ENCODE measurements at regions not wholly inside any gene's neighbourhood (a gene's known extent, or its start where the extent isn't known, plus 50 kb on each side); places are given as distances from the start of the nearest gene placed in this dataset.
"Not testable (repeated sequence)": the region's sequence is repeated elsewhere in the genome, so short reads cannot be mapped to it uniquely, and the experiment has no call there.

GRCh38 chr5:98339141-98339848 lies 434.2 kb upstream of the RGMB start:
- no peaks in the 10 kb centered on the region for H3K27me3 ChIP-seq (ENCODE audit: control insufficient read depth, insufficient read depth, low read length)
- no peak overlapping the region for H3K4me3 ChIP-seq (ENCODE audit: low read depth, low read length)
- no peaks in the 10 kb centered on the region for H3K4me1 ChIP-seq (ENCODE audit: control insufficient read depth, insufficient read depth, low read length)
- no peaks in the 10 kb centered on the region for H3K36me3 ChIP-seq (ENCODE audit: control insufficient read depth, insufficient read depth, low read length)
- H3K27ac ChIP-seq (ENCODE audit: low read depth, low read length): no peak overlapping the region
- H3K9me3 ChIP-seq (ENCODE audit: control insufficient read depth, insufficient read depth, low read length): peaks cover 12% of the 10 kb centered on the region; the same call in 1 of the 2 replicates
- no peak overlapping the region for H3K9ac ChIP-seq (ENCODE audit: low read depth, low read length)

- Histone ChIP-seq H3K9ac (ENCODE audit: low read depth, low read length) (no peak overlapping the region), H3K27ac (ENCODE audit: low read depth, low read length) (no peak overlapping the region)
These were observed 432.1 kb upstream of the RGMB start for GRCh38 chr5:98341038-98342032.

GRCh38 chr5:98342958-98343660 lies 430.4 kb upstream of the RGMB start:
- peaks cover 12% of the 10 kb centered on the region; the same call in 1 of the 2 replicates for H3K9me3 ChIP-seq (ENCODE audit: control insufficient read depth, insufficient read depth, low read length)
- H3K27me3 ChIP-seq (ENCODE audit: control insufficient read depth, insufficient read depth, low read length); H3K4me3 ChIP-seq (ENCODE audit: low read depth, low read length); H3K9ac ChIP-seq (ENCODE audit: low read depth, low read length); H3K27ac ChIP-seq (ENCODE audit: low read depth, low read length); H3K4me1 ChIP-seq (ENCODE audit: control insufficient read depth, insufficient read depth, low read length); H3K36me3 ChIP-seq (ENCODE audit: control insufficient read depth, insufficient read depth, low read length): not testable (repeated sequence)

More at GRCh38 chr5:98341038-98342032, 432.1 kb upstream of the RGMB start:
- H3K27me3 ChIP-seq (ENCODE audit: control insufficient read depth, insufficient read depth, low read length): no peaks in the 10 kb centered on the region
- H3K4me3 ChIP-seq (ENCODE audit: low read depth, low read length): no peak overlapping the region
- H3K9me3 ChIP-seq (ENCODE audit: control insufficient read depth, insufficient read depth, low read length): peaks cover 12% of the 10 kb centered on the region; the same call in 1 of the 2 replicates
- H3K4me1 ChIP-seq (ENCODE audit: control insufficient read depth, insufficient read depth, low read length): no peaks in the 10 kb centered on the region
- H3K36me3 ChIP-seq (ENCODE audit: control insufficient read depth, insufficient read depth, low read length): no peaks in the 10 kb centered on the region

GRCh38 chr5:98349251-98349989 lies 424.0 kb upstream of the RGMB start:
- Histone ChIP-seq H3K27me3 (ENCODE audit: control insufficient read depth, insufficient read depth, low read length) (no peaks in the 10 kb centered on the region), H3K4me1 (ENCODE audit: control insufficient read depth, insufficient read depth, low read length) (0 out of 2 replicates have a peak, but pooled peaks cover 2% of the 10 kb centered on the region), H3K9me3 (ENCODE audit: control insufficient read depth, insufficient read depth, low read length) (peaks cover 27% of the 10 kb centered on the region), H3K27ac (ENCODE audit: low read depth, low read length) (no peak overlapping the region), H3K9ac (ENCODE audit: low read depth, low read length) (no peak overlapping the region), H3K36me3 (ENCODE audit: control insufficient read depth, insufficient read depth, low read length) (no peaks in the 10 kb centered on the region), H3K4me3 (ENCODE audit: low read depth, low read length) (peak overlapping the region; percentile 26; the same call in 1 of the 2 replicates)

DNA sequence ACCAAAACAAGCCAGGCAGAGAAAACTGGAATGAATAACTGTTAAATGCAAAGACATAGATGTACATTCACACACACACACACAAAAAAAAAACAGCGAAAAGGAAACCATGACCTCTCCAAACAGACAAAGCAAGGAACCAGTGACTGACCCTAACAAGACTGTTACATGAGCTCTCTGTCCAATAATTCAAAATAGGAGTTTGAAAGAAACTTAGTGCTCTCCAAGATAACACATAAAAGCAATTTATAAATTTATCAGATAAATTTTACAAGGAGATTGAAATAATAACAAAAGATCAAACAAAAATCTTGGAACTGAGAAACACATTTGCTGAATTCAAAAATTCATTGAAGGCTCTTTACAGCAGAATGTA lies 423.5 kb upstream of the RGMB start:
- H3K27me3 ChIP-seq (ENCODE audit: control insufficient read depth, insufficient read depth, low read length): no peaks in the 10 kb centered on the region
- H3K27ac ChIP-seq (ENCODE audit: low read depth, low read length): no peak overlapping the region
- H3K36me3 ChIP-seq (ENCODE audit: control insufficient read depth, insufficient read depth, low read length): no peaks in the 10 kb centered on the region
- H3K4me1 ChIP-seq (ENCODE audit: control insufficient read depth, insufficient read depth, low read length): 0 out of 2 replicates have a peak, but pooled peaks cover 2% of the 10 kb centered on the region
- H3K4me3 ChIP-seq (ENCODE audit: low read depth, low read length): no peak overlapping the region
- no peak overlapping the region for H3K9ac ChIP-seq (ENCODE audit: low read depth, low read length)
- H3K9me3 ChIP-seq (ENCODE audit: control insufficient read depth, insufficient read depth, low read length): peaks cover 27% of the 10 kb centered on the region

GRCh38 chr5:98354922-98355321 lies 418.5 kb upstream of the RGMB start:
- no peak overlapping the region for H3K27ac ChIP-seq (ENCODE audit: low read depth, low read length)
- no peak overlapping the region for H3K9ac ChIP-seq (ENCODE audit: low read depth, low read length)
- H3K27me3 ChIP-seq (ENCODE audit: control insufficient read depth, insufficient read depth, low read length): no peaks in the 10 kb centered on the region
- no peaks in the 10 kb centered on the region for H3K4me1 ChIP-seq (ENCODE audit: control insufficient read depth, insufficient read depth, low read length)
- H3K9me3 ChIP-seq (ENCODE audit: control insufficient read depth, insufficient read depth, low read length): peaks cover 21% of the 10 kb centered on the region
- no peaks in the 10 kb centered on the region for H3K36me3 ChIP-seq (ENCODE audit: control insufficient read depth, insufficient read depth, low read length)
- H3K4me3 ChIP-seq (ENCODE audit: low read depth, low read length): no peak overlapping the region

- H3K9me3 ChIP-seq (ENCODE audit: control insufficient read depth, insufficient read depth, low read length): no peaks in the 10 kb centered on the region
- H3K27ac ChIP-seq (ENCODE audit: low read depth, low read length): no peak overlapping the region
- H3K27me3 ChIP-seq (ENCODE audit: control insufficient read depth, insufficient read depth, low read length): no peaks in the 10 kb centered on the region
- H3K4me3 ChIP-seq (ENCODE audit: low read depth, low read length): no peak overlapping the region
- H3K4me1 ChIP-seq (ENCODE audit: control insufficient read depth, insufficient read depth, low read length): no peaks in the 10 kb centered on the region
- H3K36me3 ChIP-seq (ENCODE audit: control insufficient read depth, insufficient read depth, low read length): no peaks in the 10 kb centered on the region
- no peak overlapping the region for H3K9ac ChIP-seq (ENCODE audit: low read depth, low read length)
These were observed 412.9 kb upstream of the RGMB start for GRCh38 chr5:98360548-98360947.

DNA sequence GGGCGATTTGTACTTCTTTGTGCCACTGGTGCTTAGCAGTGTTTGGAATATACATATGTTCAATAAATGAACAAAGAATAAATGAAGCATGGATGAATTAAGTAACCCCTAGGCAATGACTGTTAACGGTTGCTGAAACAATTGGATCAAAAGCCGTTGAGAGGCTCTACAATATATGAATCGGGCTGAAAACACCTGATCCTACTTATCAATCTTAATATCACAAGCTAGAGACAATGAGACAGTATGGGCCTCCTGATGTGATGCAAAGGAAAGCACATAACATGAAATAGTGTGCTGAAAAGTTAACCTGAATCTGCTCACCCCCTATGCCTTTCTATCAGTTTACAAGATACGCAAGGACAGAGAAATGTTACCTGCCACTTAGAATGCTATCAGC lies 410.3 kb upstream of the RGMB start:
- H3K27ac ChIP-seq (ENCODE audit: low read depth, low read length): no peak overlapping the region
- H3K27me3 ChIP-seq (ENCODE audit: control insufficient read depth, insufficient read depth, low read length): no peaks in the 10 kb centered on the region
- no peaks in the 10 kb centered on the region for H3K36me3 ChIP-seq (ENCODE audit: control insufficient read depth, insufficient read depth, low read length)
- no peaks in the 10 kb centered on the region for H3K4me1 ChIP-seq (ENCODE audit: control insufficient read depth, insufficient read depth, low read length)
- H3K9me3 ChIP-seq (ENCODE audit: control insufficient read depth, insufficient read depth, low read length): no peaks in the 10 kb centered on the region
- no peak overlapping the region for H3K9ac ChIP-seq (ENCODE audit: low read depth, low read length)
- H3K4me3 ChIP-seq (ENCODE audit: low read depth, low read length): no peak overlapping the region

DNA sequence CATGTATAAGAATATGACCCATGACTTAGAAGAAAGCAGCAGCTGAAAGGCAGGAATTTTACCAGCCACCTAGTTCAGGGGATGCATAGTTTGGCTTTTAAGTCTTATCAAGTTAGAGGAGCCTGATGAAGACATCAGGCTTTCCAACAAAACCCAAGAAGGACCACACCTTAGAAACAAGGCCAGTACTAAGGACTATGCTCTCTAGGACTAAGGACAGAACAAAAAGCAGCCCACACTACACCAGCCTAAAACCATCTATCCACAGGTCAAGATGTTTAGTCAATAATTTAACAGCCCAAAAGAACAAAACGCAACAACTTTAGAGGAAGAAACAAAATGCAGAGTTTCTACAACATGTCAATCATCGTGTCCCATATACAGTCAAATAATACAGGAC lies 408.9 kb upstream of the RGMB start:
- no peaks in the 10 kb centered on the region for H3K4me1 ChIP-seq (ENCODE audit: control insufficient read depth, insufficient read depth, low read length)
- H3K9me3 ChIP-seq (ENCODE audit: control insufficient read depth, insufficient read depth, low read length): no peaks in the 10 kb centered on the region
- H3K36me3 ChIP-seq (ENCODE audit: control insufficient read depth, insufficient read depth, low read length): no peaks in the 10 kb centered on the region
- no peaks in the 10 kb centered on the region for H3K27me3 ChIP-seq (ENCODE audit: control insufficient read depth, insufficient read depth, low read length)
- no peak overlapping the region for H3K27ac ChIP-seq (ENCODE audit: low read depth, low read length)
- H3K9ac ChIP-seq (ENCODE audit: low read depth, low read length): no peak overlapping the region
- H3K4me3 ChIP-seq (ENCODE audit: low read depth, low read length): no peak overlapping the region

DNA sequence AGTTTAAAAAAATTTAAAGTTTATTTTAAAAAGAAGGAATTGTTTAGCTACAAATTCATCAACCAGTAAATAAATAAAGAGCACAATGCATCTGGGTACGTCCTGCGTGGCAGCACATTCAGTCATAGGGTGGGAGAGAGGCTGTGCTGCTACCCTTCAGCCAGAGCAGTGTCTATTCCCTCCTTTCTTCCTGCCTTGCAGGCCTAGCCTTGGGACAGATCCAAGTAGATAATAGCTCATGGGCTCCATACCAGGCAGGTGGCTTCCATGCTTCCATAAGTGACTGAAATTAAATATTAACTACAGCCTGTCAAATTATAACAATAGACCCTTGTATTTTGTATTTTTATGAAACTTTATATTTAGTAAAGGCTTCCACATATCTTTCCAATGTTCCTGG lies 408.3 kb upstream of the RGMB start:
- H3K9me3 ChIP-seq (ENCODE audit: control insufficient read depth, insufficient read depth, low read length): no peaks in the 10 kb centered on the region
- H3K4me1 ChIP-seq (ENCODE audit: control insufficient read depth, insufficient read depth, low read length): no peaks in the 10 kb centered on the region
- H3K27me3 ChIP-seq (ENCODE audit: control insufficient read depth, insufficient read depth, low read length): no peaks in the 10 kb centered on the region
- no peak overlapping the region for H3K27ac ChIP-seq (ENCODE audit: low read depth, low read length)
- H3K36me3 ChIP-seq (ENCODE audit: control insufficient read depth, insufficient read depth, low read length): no peaks in the 10 kb centered on the region
- H3K4me3 ChIP-seq (ENCODE audit: low read depth, low read length): no peak overlapping the region
- no peak overlapping the region for H3K9ac ChIP-seq (ENCODE audit: low read depth, low read length)
